ENCODE measurements at regions not wholly inside any gene's neighbourhood (a gene's known extent, or its start where the extent isn't known, plus 50 kb on each side); places are given as distances from the start of the nearest gene placed in this dataset.

- H3K9me3 Mint-ChIP-seq = peaks cover 11% of the 10 kb centered on the region
- no peaks in the 10 kb centered on the region for H3K4me1 Mint-ChIP-seq
- no peak overlapping the region for H3K27ac Mint-ChIP-seq
- no peak for ATAC-seq (replicated peaks)
- no peaks in the 10 kb centered on the region for H3K27me3 Mint-ChIP-seq
- H3K4me3 Mint-ChIP-seq = no peak overlapping the region
- no peaks in the 10 kb centered on the region for H3K36me3 Mint-ChIP-seq (ENCODE audit: low read depth)
Measured at GRCh38 chr5:31113101-31113500, 80.4 kb upstream of the CDH6 start.

- Mint-ChIP-seq H3K4me1 (no peaks in the 10 kb centered on the region), H3K27ac (no peak overlapping the region), H3K9me3 (peaks cover 8% of the 10 kb centered on the region)
Measured at GRCh38 chr5:31107091-31107518, 86.4 kb upstream of the CDH6 start.

GRCh38 chr5:31106691-31107090 lies 86.8 kb upstream of the CDH6 start:
- Mint-ChIP-seq H3K27ac (no peak overlapping the region), H3K9me3 (peaks cover 8% of the 10 kb centered on the region)

More at GRCh38 chr5:31107091-31107518, 86.4 kb upstream of the CDH6 start:
- Mint-ChIP-seq H3K36me3 (ENCODE audit: low read depth) (no peaks in the 10 kb centered on the region), H3K4me3 (no peak overlapping the region), H3K27me3 (no peaks in the 10 kb centered on the region)
- no peak for ATAC-seq (replicated peaks)

GRCh38 chr5:31106278-31106677 lies 87.2 kb upstream of the CDH6 start:
- H3K27me3 Mint-ChIP-seq = no peaks in the 10 kb centered on the region
- peaks cover 5% of the 10 kb centered on the region for H3K9me3 Mint-ChIP-seq
- no peak for ATAC-seq (replicated peaks)

More at GRCh38 chr5:31106691-31107090, 86.8 kb upstream of the CDH6 start:
- H3K27me3 Mint-ChIP-seq = no peaks in the 10 kb centered on the region
- no peak for ATAC-seq (replicated peaks)
- no peaks in the 10 kb centered on the region for H3K4me1 Mint-ChIP-seq
- H3K36me3 Mint-ChIP-seq (ENCODE audit: low read depth) = no peaks in the 10 kb centered on the region
- H3K4me3 Mint-ChIP-seq = no peak overlapping the region

GRCh38 chr5:31104775-31105174 lies 88.7 kb upstream of the CDH6 start:
- H3K9me3 Mint-ChIP-seq = peaks cover 4% of the 10 kb centered on the region
- ATAC-seq (replicated peaks) = no peak
- H3K4me3 Mint-ChIP-seq = no peak overlapping the region
- no peaks in the 10 kb centered on the region for H3K4me1 Mint-ChIP-seq
- H3K27me3 Mint-ChIP-seq = no peaks in the 10 kb centered on the region
- no peak overlapping the region for H3K27ac Mint-ChIP-seq
- H3K36me3 Mint-ChIP-seq (ENCODE audit: low read depth) = no peaks in the 10 kb centered on the region

More at GRCh38 chr5:31106278-31106677, 87.2 kb upstream of the CDH6 start:
- Mint-ChIP-seq H3K36me3 (ENCODE audit: low read depth) (no peaks in the 10 kb centered on the region), H3K4me3 (no peak overlapping the region), H3K4me1 (no peaks in the 10 kb centered on the region), H3K27ac (no peak overlapping the region)

GRCh38 chr5:31100781-31101310 lies 92.6 kb upstream of the CDH6 start:
- ATAC-seq (replicated peaks) = no peak
- no peaks in the 10 kb centered on the region for H3K9me3 Mint-ChIP-seq
- H3K27me3 Mint-ChIP-seq = no peaks in the 10 kb centered on the region
- no peak overlapping the region for H3K4me3 Mint-ChIP-seq
- H3K27ac Mint-ChIP-seq = no peak overlapping the region
- H3K4me1 Mint-ChIP-seq = no peaks in the 10 kb centered on the region
- no peaks in the 10 kb centered on the region for H3K36me3 Mint-ChIP-seq (ENCODE audit: low read depth)

- Mint-ChIP-seq H3K9me3 (no peaks in the 10 kb centered on the region), H3K4me3 (no peak overlapping the region), H3K27me3 (no peaks in the 10 kb centered on the region), H3K4me1 (no peaks in the 10 kb centered on the region), H3K27ac (no peak overlapping the region), H3K36me3 (ENCODE audit: low read depth) (no peaks in the 10 kb centered on the region)
- ATAC-seq (replicated peaks) = no peak
Measured at GRCh38 chr5:31100047-31100575, 93.4 kb upstream of the CDH6 start.

- ATAC-seq (replicated peaks) = no peak
- Mint-ChIP-seq H3K27me3 (no peaks in the 10 kb centered on the region), H3K4me1 (no peaks in the 10 kb centered on the region)
Measured at GRCh38 chr5:31098811-31099210, 94.7 kb upstream of the CDH6 start.

GRCh38 chr5:31097851-31098250 lies 95.6 kb upstream of the CDH6 start:
- no peaks in the 10 kb centered on the region for H3K27me3 Mint-ChIP-seq
- no peak overlapping the region for H3K4me3 Mint-ChIP-seq
- H3K27ac Mint-ChIP-seq = no peak overlapping the region
- H3K36me3 Mint-ChIP-seq (ENCODE audit: low read depth) = no peaks in the 10 kb centered on the region
- ATAC-seq (replicated peaks) = no peak
- H3K4me1 Mint-ChIP-seq = no peaks in the 10 kb centered on the region
- H3K9me3 Mint-ChIP-seq = peaks cover 5% of the 10 kb centered on the region

More at GRCh38 chr5:31098811-31099210, 94.7 kb upstream of the CDH6 start:
- no peaks in the 10 kb centered on the region for H3K36me3 Mint-ChIP-seq (ENCODE audit: low read depth)
- H3K9me3 Mint-ChIP-seq = no peaks in the 10 kb centered on the region
- H3K4me3 Mint-ChIP-seq = no peak overlapping the region
- H3K27ac Mint-ChIP-seq = no peak overlapping the region

GRCh38 chr5:31096238-31096865 lies 97.1 kb upstream of the CDH6 start:
- ATAC-seq (replicated peaks) = no peak
- no peaks in the 10 kb centered on the region for H3K27me3 Mint-ChIP-seq
- no peaks in the 10 kb centered on the region for H3K4me1 Mint-ChIP-seq
- no peaks in the 10 kb centered on the region for H3K36me3 Mint-ChIP-seq (ENCODE audit: low read depth)
- peaks cover 5% of the 10 kb centered on the region for H3K9me3 Mint-ChIP-seq
- H3K27ac Mint-ChIP-seq = no peak overlapping the region
- H3K4me3 Mint-ChIP-seq = no peak overlapping the region

GRCh38 chr5:31095796-31096195 lies 97.7 kb upstream of the CDH6 start:
- Mint-ChIP-seq H3K27ac (no peak overlapping the region), H3K36me3 (ENCODE audit: low read depth) (no peaks in the 10 kb centered on the region), H3K27me3 (no peaks in the 10 kb centered on the region), H3K4me1 (no peaks in the 10 kb centered on the region), H3K9me3 (peaks cover 5% of the 10 kb centered on the region), H3K4me3 (no peak overlapping the region)
- no peak for ATAC-seq (replicated peaks)

GRCh38 chr5:31091501-31091900 lies 102.0 kb upstream of the CDH6 start:
- no peaks in the 10 kb centered on the region for H3K27me3 Mint-ChIP-seq
- H3K36me3 Mint-ChIP-seq (ENCODE audit: low read depth) = no peaks in the 10 kb centered on the region
- no peak for ATAC-seq (replicated peaks)
- no peak overlapping the region for H3K27ac Mint-ChIP-seq
- peaks cover 5% of the 10 kb centered on the region for H3K9me3 Mint-ChIP-seq
- no peak overlapping the region for H3K4me3 Mint-ChIP-seq
- H3K4me1 Mint-ChIP-seq = no peaks in the 10 kb centered on the region

GRCh38 chr5:31090467-31090866 lies 103.0 kb upstream of the CDH6 start:
- no peaks in the 10 kb centered on the region for H3K27me3 Mint-ChIP-seq
- no peaks in the 10 kb centered on the region for H3K4me1 Mint-ChIP-seq
- ATAC-seq (replicated peaks) = no peak
- no peak overlapping the region for H3K27ac Mint-ChIP-seq
- no peak overlapping the region for H3K4me3 Mint-ChIP-seq
- H3K36me3 Mint-ChIP-seq (ENCODE audit: low read depth) = no peaks in the 10 kb centered on the region
- H3K9me3 Mint-ChIP-seq = peaks cover 5% of the 10 kb centered on the region

- H3K4me1 Mint-ChIP-seq = no peaks in the 10 kb centered on the region
- peaks cover 7% of the 10 kb centered on the region for H3K9me3 Mint-ChIP-seq
- H3K27ac Mint-ChIP-seq = no peak overlapping the region
- no peak for ATAC-seq (replicated peaks)
- no peaks in the 10 kb centered on the region for H3K36me3 Mint-ChIP-seq (ENCODE audit: low read depth)
- H3K27me3 Mint-ChIP-seq = no peaks in the 10 kb centered on the region
- no peak overlapping the region for H3K4me3 Mint-ChIP-seq
Measured at GRCh38 chr5:31086839-31087415, 106.6 kb upstream of the CDH6 start.

- no peaks in the 10 kb centered on the region for H3K4me1 Mint-ChIP-seq
- ATAC-seq (replicated peaks) = no peak
- H3K27me3 Mint-ChIP-seq = no peaks in the 10 kb centered on the region
- no peak overlapping the region for H3K4me3 Mint-ChIP-seq
- H3K27ac Mint-ChIP-seq = no peak overlapping the region
- peaks cover 7% of the 10 kb centered on the region for H3K9me3 Mint-ChIP-seq
- H3K36me3 Mint-ChIP-seq (ENCODE audit: low read depth) = no peaks in the 10 kb centered on the region
Measured at GRCh38 chr5:31084871-31085270, 108.6 kb upstream of the CDH6 start.
